ENCODE measurements at regions not wholly inside any gene's neighbourhood (a gene's known extent, or its start where the extent isn't known, plus 50 kb on each side); places are given as distances from the start of the nearest gene placed in this dataset.

- peaks cover 36% of the 10 kb centered on the region for H3K27me3 ChIP-seq (ENCODE audit: insufficient read depth, low read length)
- WGBS = 83% methylated on average over 19 of the region's 19 CpGs
Measured at GRCh38 chr4:1460967-1461868, 55.0 kb upstream of the NKX1-1 start.

DNA sequence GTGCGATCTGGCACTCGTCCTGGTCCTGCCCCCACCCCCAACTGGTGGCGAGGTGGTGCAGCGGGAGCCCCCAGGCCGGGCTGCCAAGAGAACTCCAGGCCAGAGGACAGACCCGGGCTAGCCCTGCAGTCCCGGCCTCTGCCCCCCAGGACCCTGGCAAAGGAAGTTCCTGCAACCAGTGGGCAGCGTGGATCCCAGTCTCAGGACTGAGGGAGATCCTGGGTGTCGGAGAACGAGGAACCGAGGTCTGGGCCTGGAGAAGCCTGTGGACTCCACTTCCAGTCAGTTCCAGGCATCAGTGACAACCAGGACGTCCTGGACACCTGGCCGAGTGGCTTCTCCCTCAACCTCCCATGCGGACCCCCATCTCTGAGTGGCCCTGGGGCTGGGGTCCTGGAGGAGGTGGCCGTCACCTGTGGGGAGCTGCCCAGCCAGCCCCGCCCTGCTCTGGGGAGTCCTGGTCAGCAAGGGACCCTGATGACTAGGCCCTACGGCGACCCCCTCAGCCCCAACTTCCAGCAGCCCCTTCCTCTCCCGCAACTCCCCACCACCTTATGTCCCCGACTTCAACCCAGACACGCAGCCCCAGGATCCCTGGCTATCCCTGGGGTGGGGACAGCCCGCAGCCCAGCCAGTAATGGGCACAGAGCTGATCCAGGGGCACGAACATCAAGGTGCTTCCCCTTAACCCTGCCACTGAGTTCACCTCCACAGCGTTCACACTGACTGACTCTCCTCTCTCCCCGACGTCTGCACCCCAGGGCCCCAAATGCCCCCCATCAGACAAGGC, 53.7 kb upstream of the NKX1-1 start:
- Histone ChIP-seq H3K27me3 (ENCODE audit: insufficient read depth, low read length) (peaks cover 36% of the 10 kb centered on the region), H3K4me1 (ENCODE audit: insufficient read depth, low read length) (peaks cover 6% of the 10 kb centered on the region; the same call in 1 of the 2 replicates), H3K4me3 (ENCODE audit: low read length) (0 out of 2 replicates have a peak overlapping the region, but pooled peaks have one; percentile 3)

More at GRCh38 chr4:1460967-1461868, 55.0 kb upstream of the NKX1-1 start:
- no peaks in the 10 kb centered on the region for H3K9me3 ChIP-seq (ENCODE audit: insufficient read depth, low read depth, low read length)
- no peak overlapping the region for H3K4me3 ChIP-seq (ENCODE audit: low read length)
- H3K27ac ChIP-seq (ENCODE audit: low read depth, low read length) = no peak overlapping the region
- peaks cover 6% of the 10 kb centered on the region; the same call in 1 of the 2 replicates for H3K4me1 ChIP-seq (ENCODE audit: insufficient read depth, low read length)
- H3K9ac ChIP-seq (ENCODE audit: low read depth, low read length) = no peak overlapping the region
- H3K36me3 ChIP-seq (ENCODE audit: insufficient read depth, low read length) = no peaks in the 10 kb centered on the region

DNA sequence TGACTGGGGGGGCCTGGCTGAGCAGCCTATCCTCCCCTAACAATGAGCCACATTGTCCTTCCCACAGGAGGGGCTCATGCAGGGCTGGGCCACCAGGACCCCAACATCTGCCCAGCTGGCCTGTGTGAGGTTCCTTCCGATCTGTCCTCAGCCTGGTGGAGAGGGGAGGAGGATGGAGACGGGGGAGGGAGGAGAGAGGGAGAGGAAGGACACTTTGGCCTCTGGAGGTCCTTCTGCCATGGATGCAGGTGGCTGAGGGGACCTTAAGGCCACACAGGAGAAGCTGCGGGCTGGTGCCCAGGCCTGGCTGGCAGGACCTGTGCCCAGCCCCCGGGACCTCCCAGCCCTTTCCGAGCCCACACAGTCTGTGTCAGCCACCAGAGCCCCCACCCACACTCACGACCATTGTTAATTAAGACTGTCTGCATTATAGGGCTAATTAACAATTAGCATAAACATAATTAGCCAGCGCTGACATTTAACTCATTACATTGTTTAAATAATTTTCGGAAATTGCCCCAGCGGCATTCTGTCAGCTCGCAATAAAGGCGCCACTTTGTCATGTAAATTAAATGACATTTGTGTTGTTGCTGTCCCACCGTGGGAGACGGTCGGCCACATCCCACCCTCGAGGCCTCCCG, 53.0 kb upstream of the NKX1-1 start:
- Histone ChIP-seq H3K36me3 (ENCODE audit: insufficient read depth, low read length) (no peaks in the 10 kb centered on the region), H3K4me3 (ENCODE audit: low read length) (0 out of 2 replicates have a peak overlapping the region, but pooled peaks have one; percentile 3), H3K27ac (ENCODE audit: low read depth, low read length) (no peak overlapping the region), H3K9ac (ENCODE audit: low read depth, low read length) (no peak overlapping the region), H3K27me3 (ENCODE audit: insufficient read depth, low read length) (peaks cover 36% of the 10 kb centered on the region), H3K9me3 (ENCODE audit: insufficient read depth, low read depth, low read length) (no peaks in the 10 kb centered on the region), H3K4me1 (ENCODE audit: insufficient read depth, low read length) (peaks cover 6% of the 10 kb centered on the region; the same call in 1 of the 2 replicates)
- WGBS = 12% methylated on average over 16 of the region's 16 CpGs

More for the DNA sequence above, 53.7 kb upstream of the NKX1-1 start:
- H3K27ac ChIP-seq (ENCODE audit: low read depth, low read length) = no peak overlapping the region
- H3K36me3 ChIP-seq (ENCODE audit: insufficient read depth, low read length) = no peaks in the 10 kb centered on the region
- H3K9me3 ChIP-seq (ENCODE audit: insufficient read depth, low read depth, low read length) = no peaks in the 10 kb centered on the region
- H3K9ac ChIP-seq (ENCODE audit: low read depth, low read length) = no peak overlapping the region
- 55% methylated on average over 26 of the region's 26 CpGs for WGBS

DNA sequence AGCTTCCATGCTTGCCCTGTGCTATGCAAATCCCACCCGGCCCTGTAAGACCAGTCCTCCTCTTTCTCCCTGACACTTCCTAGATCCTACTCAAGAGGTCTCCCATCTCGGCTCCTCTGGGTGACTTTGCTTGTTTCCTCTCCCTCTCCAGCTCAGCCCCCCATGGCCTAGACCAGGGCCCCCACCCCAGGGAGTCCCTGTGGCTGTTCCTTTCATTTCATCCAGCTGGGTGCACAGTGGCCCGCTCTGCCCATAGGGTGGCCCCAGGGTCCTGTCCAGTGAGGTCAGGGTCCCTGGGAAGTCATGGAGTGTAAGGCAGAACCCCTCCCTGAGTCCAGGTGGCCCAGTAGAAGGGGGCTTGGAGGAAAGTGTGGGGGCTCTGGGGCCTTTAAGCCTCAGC, 52.3 kb upstream of the NKX1-1 start:
- WGBS = 73% methylated on average over 3 of the region's 3 CpGs
- H3K9ac ChIP-seq (ENCODE audit: low read depth, low read length) = no peak overlapping the region
- H3K4me1 ChIP-seq (ENCODE audit: insufficient read depth, low read length) = peaks cover 6% of the 10 kb centered on the region; the same call in 1 of the 2 replicates

More for the DNA sequence above, 52.3 kb upstream of the NKX1-1 start:
- H3K36me3 ChIP-seq (ENCODE audit: insufficient read depth, low read length) = no peaks in the 10 kb centered on the region
- peaks cover 36% of the 10 kb centered on the region for H3K27me3 ChIP-seq (ENCODE audit: insufficient read depth, low read length)
- no peak overlapping the region for H3K4me3 ChIP-seq (ENCODE audit: low read length)
- no peak overlapping the region for H3K27ac ChIP-seq (ENCODE audit: low read depth, low read length)
- H3K9me3 ChIP-seq (ENCODE audit: insufficient read depth, low read depth, low read length) = no peaks in the 10 kb centered on the region

All from HUES64 (cell line).